H9 (cell line): ENCODE measurements at regions not wholly inside any gene's neighbourhood (a gene's known extent, or its start where the extent isn't known, plus 50 kb on each side); places are given as distances from the start of the nearest gene placed in this dataset.

ENCODE experiments used
- DNase-seq: peaks from one replicate; pipeline ENCODE4 v3.0.0-alpha.2; 2017
- H2AFZ ChIP-seq: one replicate; pipeline ENCODE4 v1.6.1; 2013; ENCODE audit warnings: mild to moderate bottlenecking, low read length, control low read depth, moderate library complexity
- H2AK5ac ChIP-seq: 2 replicates; pipeline ENCODE4 v1.6.1; 2013; ENCODE audit warnings: low read length, control low read depth, mixed read lengths; ENCODE audit not compliant: insufficient read length
- H2BK120ac ChIP-seq: one replicate; pipeline ENCODE4 v1.6.1; 2013; ENCODE audit warnings: low read depth, mild to moderate bottlenecking, low read length, control low read depth, inconsistent platforms; ENCODE audit not compliant: poor library complexity, severe bottlenecking
- H2BK12ac ChIP-seq: 2 replicates; pipeline ENCODE4 v1.6.1; 2013; ENCODE audit warnings: low read length, control low read depth, mixed read lengths, low read depth; ENCODE audit not compliant: insufficient read length
- H2BK15ac ChIP-seq: 2 replicates; pipeline ENCODE4 v1.6.1; 2013; ENCODE audit warnings: low read depth, low read length, control low read depth
- H2BK20ac ChIP-seq: one replicate; pipeline ENCODE4 v1.6.1; 2013; ENCODE audit warnings: low read depth, mild to moderate bottlenecking, low read length, control low read depth, inconsistent platforms; ENCODE audit not compliant: poor library complexity, severe bottlenecking
- H2BK5ac ChIP-seq: 2 replicates; pipeline ENCODE4 v1.6.1; 2013; ENCODE audit warnings: low read length, control low read depth, mixed read lengths; ENCODE audit not compliant: insufficient read length
- H3K14ac ChIP-seq: 2 replicates; pipeline ENCODE4 v1.6.1; 2013; ENCODE audit warnings: low read length, control low read depth; ENCODE audit not compliant: insufficient read depth
- H3K18ac ChIP-seq: 2 replicates; pipeline ENCODE4 v1.6.1; 2013; ENCODE audit warnings: low read depth, mild to moderate bottlenecking, mixed read lengths, low read length, control low read depth; ENCODE audit not compliant: insufficient read length
- H3K23ac ChIP-seq: 2 replicates; pipeline ENCODE4 v1.6.1; 2013; ENCODE audit warnings: low read length, control low read depth, mixed read lengths, low read depth; ENCODE audit not compliant: insufficient read length
- H3K23me2 ChIP-seq: 2 replicates; pipeline ENCODE4 v1.6.1; 2013; ENCODE audit warnings: low read depth, mild to moderate bottlenecking, mixed read lengths, low read length, control low read depth; ENCODE audit not compliant: insufficient read length, poor library complexity, severe bottlenecking
- H3K27ac ChIP-seq: 2 replicates; pipeline ENCODE4 v1.5.1; 2013; ENCODE audit warnings: low read length, control low read depth, mixed read lengths, low read depth; ENCODE audit not compliant: insufficient read length
- H3K27me3 ChIP-seq: 2 replicates; pipeline ENCODE4 v1.6.1; 2013; ENCODE audit warnings: low read length, control low read depth, inconsistent platforms; ENCODE audit not compliant: insufficient read depth
- H3K4ac ChIP-seq: 2 replicates; pipeline ENCODE4 v1.6.1; 2013; ENCODE audit warnings: low read depth, mild to moderate bottlenecking, control low read depth, inconsistent platforms, low read length, moderate library complexity
- H3K4me1 ChIP-seq: 2 replicates; pipeline ENCODE4 v1.6.1; 2013; ENCODE audit warnings: low read length, control low read depth, inconsistent platforms; ENCODE audit not compliant: insufficient read depth
- H3K4me2 ChIP-seq: 2 replicates; pipeline ENCODE4 v1.6.1; 2013; ENCODE audit warnings: low read length, control low read depth, mixed read lengths; ENCODE audit not compliant: insufficient read length, insufficient read depth
- H3K56ac ChIP-seq: 2 replicates; pipeline ENCODE4 v1.6.1; 2013; ENCODE audit warnings: low read depth, mild to moderate bottlenecking, mixed read lengths, low read length, control low read depth; ENCODE audit not compliant: insufficient read length
- H3K79me1 ChIP-seq: 2 replicates; pipeline ENCODE4 v1.6.1; 2013; ENCODE audit warnings: low read depth, mild to moderate bottlenecking, moderate library complexity, low read length, control low read depth, inconsistent platforms; ENCODE audit not compliant: insufficient read depth, poor library complexity, severe bottlenecking
- H3K79me2 ChIP-seq: 2 replicates; pipeline ENCODE4 v1.6.1; 2013; ENCODE audit warnings: low read length, control low read depth, inconsistent platforms; ENCODE audit not compliant: insufficient read depth
- H3K9ac ChIP-seq: 2 replicates; pipeline ENCODE4 v1.6.1; 2013; ENCODE audit warnings: low read length, control low read depth, mixed read lengths; ENCODE audit not compliant: insufficient read length; ENCODE audit errors: extremely low read depth
- H3K9me3 ChIP-seq: one replicate; pipeline ENCODE4 v1.6.1; 2013; ENCODE audit warnings: low read depth, low read length, inconsistent platforms; ENCODE audit not compliant: control insufficient read depth
- H3T11ph ChIP-seq: one replicate; pipeline ENCODE4 v1.6.1; 2013; ENCODE audit warnings: mild to moderate bottlenecking, low read length, control low read depth, inconsistent platforms
- H4K20me1 ChIP-seq: one replicate; pipeline ENCODE4 v1.6.1; 2013; ENCODE audit not compliant: control insufficient read depth, insufficient read length, insufficient read depth
- H4K5ac ChIP-seq: 2 replicates; pipeline ENCODE4 v1.6.1; 2013; ENCODE audit warnings: low read depth, mild to moderate bottlenecking, mixed read lengths, low read length, control low read depth; ENCODE audit not compliant: insufficient read length
- H4K8ac ChIP-seq: replicated peaks from 2 replicates; pipeline ENCODE4 v1.6.1; 2013; ENCODE audit warnings: low read length, control low read depth, mixed read lengths, low read depth; ENCODE audit not compliant: insufficient read length
- H4K91ac ChIP-seq: 2 replicates; pipeline ENCODE4 v1.6.1; 2013; ENCODE audit warnings: low read depth, mild to moderate bottlenecking, moderate library complexity, mixed read lengths, low read length, control low read depth; ENCODE audit not compliant: insufficient read length
- H3K27ac Mint-ChIP-seq, 3 experiments: 2 replicates in 2 of 3; 3 replicates in 1 of 3; pipeline ENCODE4 v1.8.0; 2020 to 2021; ENCODE audit warnings: mixed read lengths in 3 of 3, mild to moderate bottlenecking in 1 of 3, moderate library complexity in 1 of 3
- H3K27me3 Mint-ChIP-seq: 2 replicates; pipeline ENCODE4 v1.8.0; 2021; ENCODE audit warnings: low read depth, mild to moderate bottlenecking, moderate library complexity, mixed read lengths
- H3K36me3 Mint-ChIP-seq, 3 experiments: 2 replicates in 2 of 3; 3 replicates in 1 of 3; pipeline ENCODE4 v1.8.0; 2020 to 2021; ENCODE audit warnings: low read depth in 3 of 3, mixed read lengths in 3 of 3; ENCODE audit not compliant: insufficient read depth in 1 of 3
- H3K4me1 Mint-ChIP-seq, 2 experiments: 2 replicates each; pipeline ENCODE4 v1.8.0; 2020; ENCODE audit warnings: mixed read lengths in 2 of 2
- H3K4me3 Mint-ChIP-seq, 2 experiments: 2 replicates in 1 of 2; 3 replicates in 1 of 2; pipeline ENCODE4 v1.8.0; 2020 to 2021; ENCODE audit warnings: mild to moderate bottlenecking in 2 of 2, mixed read lengths in 2 of 2, moderate library complexity in 1 of 2
- H3K9me3 Mint-ChIP-seq, 2 experiments: 2 replicates in 1 of 2; 3 replicates in 1 of 2; pipeline ENCODE4 v1.8.0; 2020; ENCODE audit warnings: mild to moderate bottlenecking in 2 of 2, mixed read lengths in 2 of 2, moderate library complexity in 1 of 2
- WGBS: extraction: QIAGEN DNeasy Blood & Tissue Kit; methylation state at CpG from one replicate; pipeline ENCODE4 v1.1.7; 2013; ENCODE audit warnings: missing lambda C conversion rate, low lambda C conversion rate, mixed read lengths; ENCODE audit not compliant: insufficient read length; ENCODE audit errors: extremely low coverage; 5-methylcytosine and 5-hydroxymethylcytosine counted together
- TF ChIP-seq, protein P1 (sequence below): fragments of 200-600 bp; sonication (generic); conservative IDR thresholded peaks from 3 replicates; pipeline ENCODE4 v1.8.0; 2021; ENCODE audit warnings: antibody characterized with exemption, mild to moderate bottlenecking

DNA sequence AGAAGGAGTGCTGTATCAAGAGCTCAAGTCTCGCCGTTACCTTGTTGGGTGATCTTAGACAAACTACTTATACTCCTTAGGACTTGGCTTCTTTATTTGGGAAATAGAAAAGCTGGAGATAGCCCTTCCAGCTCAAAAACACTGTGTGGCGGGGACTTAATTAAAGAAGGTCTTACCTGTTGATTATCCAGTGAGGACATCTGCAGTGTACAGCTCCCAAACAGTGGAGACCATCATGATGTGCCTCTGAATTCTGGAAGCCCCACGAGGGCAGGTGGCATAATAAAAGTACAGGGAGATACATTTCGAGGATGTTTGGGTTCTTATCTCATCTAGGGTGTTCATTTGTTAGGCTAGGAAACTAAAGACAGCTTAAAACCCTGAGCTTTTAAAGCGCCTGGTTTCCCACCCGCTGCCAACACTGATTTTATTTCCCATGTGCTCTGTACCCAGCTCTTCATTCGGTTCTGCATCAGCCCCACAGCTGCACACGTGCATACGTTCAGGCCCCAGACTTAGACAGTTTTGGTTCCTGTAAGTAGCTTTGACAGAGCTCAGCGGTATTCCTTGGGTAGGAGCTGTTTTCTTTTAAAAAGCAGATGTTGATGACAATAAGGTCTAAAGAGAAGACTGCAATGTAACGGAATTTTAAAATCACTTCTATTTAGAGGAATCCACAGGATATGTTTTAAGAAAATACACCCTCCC, 80.5 kb upstream of the SIX2 start:
- Histone ChIP-seq H3K4me1 (no peaks in the 10 kb centered on the region), H3K56ac (no peak overlapping the region), H3K27ac (no peak overlapping the region), H3K9ac (no peak overlapping the region), H3K18ac (no peak overlapping the region), H4K5ac (no peak overlapping the region), H3K79me1 (no peaks in the 10 kb centered on the region), H2AFZ (no peak overlapping the region), H2AK5ac (no peak overlapping the region), H3K9me3 (no peaks in the 10 kb centered on the region), H3K4me2 (no peak overlapping the region), H3T11ph (no peak overlapping the region), H3K23me2 (no peaks in the 10 kb centered on the region), H2BK12ac (no peak overlapping the region), H3K14ac (no peak overlapping the region), H3K27me3 (no peaks in the 10 kb centered on the region), H2BK20ac (no peak overlapping the region), H3K4ac (no peak overlapping the region), H2BK120ac (no peak overlapping the region), H4K91ac (no peak overlapping the region), H3K79me2 (no peaks in the 10 kb centered on the region), H3K23ac (no peak overlapping the region), H4K8ac (no peak overlapping the region), H2BK15ac (no peak overlapping the region), H4K20me1 (no peaks in the 10 kb centered on the region), H2BK5ac (no peak overlapping the region)
- no CpG with 5 or more reads among the region's 12 CpGs for WGBS
- TF ChIP-seq, protein P1, sequence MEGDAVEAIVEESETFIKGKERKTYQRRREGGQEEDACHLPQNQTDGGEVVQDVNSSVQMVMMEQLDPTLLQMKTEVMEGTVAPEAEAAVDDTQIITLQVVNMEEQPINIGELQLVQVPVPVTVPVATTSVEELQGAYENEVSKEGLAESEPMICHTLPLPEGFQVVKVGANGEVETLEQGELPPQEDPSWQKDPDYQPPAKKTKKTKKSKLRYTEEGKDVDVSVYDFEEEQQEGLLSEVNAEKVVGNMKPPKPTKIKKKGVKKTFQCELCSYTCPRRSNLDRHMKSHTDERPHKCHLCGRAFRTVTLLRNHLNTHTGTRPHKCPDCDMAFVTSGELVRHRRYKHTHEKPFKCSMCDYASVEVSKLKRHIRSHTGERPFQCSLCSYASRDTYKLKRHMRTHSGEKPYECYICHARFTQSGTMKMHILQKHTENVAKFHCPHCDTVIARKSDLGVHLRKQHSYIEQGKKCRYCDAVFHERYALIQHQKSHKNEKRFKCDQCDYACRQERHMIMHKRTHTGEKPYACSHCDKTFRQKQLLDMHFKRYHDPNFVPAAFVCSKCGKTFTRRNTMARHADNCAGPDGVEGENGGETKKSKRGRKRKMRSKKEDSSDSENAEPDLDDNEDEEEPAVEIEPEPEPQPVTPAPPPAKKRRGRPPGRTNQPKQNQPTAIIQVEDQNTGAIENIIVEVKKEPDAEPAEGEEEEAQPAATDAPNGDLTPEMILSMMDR, result no peak
- H3K4me3 Mint-ChIP-seq, result no peak overlapping the region
- no peak overlapping the region for H3K27ac Mint-ChIP-seq
- no peak for DNase-seq
- no peaks in the 10 kb centered on the region; a peak in 1 of 7 replicates for H3K36me3 Mint-ChIP-seq
- no peaks in the 10 kb centered on the region for H3K4me1 Mint-ChIP-seq
- no peaks in the 10 kb centered on the region; the same call in 1 of the 2 replicates for H3K27me3 Mint-ChIP-seq
- peaks cover 6% of the 10 kb centered on the region in 2 experiments; a peak in 2 of 5 replicates for H3K9me3 Mint-ChIP-seq
